GM19452 (cell line): ENCODE measurements at regions not wholly inside any gene's neighbourhood (a gene's known extent, or its start where the extent isn't known, plus 50 kb on each side); places are given as distances from the start of the nearest gene placed in this dataset.
"Not testable (repeated sequence)": the region's sequence is repeated elsewhere in the genome, so short reads cannot be mapped to it uniquely, and the experiment has no call there.

Source experiments
- ATAC-seq: cut with Tn5 transposase; IDR thresholded peaks from one replicate; pipeline ENCODE4 v1.9.1; 2021; ENCODE audit not compliant: unreplicated experiment

DNA sequence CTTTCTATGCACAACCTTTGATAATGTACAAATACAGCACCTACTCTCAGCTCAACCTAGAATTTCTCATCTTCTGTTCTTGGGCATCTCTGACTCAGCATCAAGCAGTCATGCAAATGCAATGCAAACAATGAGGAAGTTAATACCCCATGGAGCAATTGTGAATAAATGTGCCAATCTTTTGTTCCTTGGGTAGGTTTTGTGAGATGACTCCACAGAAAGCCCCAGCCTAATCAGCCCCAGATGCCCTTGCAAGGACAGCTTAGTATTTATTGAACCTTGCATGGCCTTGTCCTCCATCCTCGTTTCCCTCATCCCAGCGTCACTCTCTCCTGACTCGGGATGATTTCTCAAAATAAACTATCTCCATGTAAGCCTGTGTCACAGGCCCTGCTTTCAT is 494.7 kb upstream of the NECTIN3 start:
- no peak for ATAC-seq

GRCh38 chr3:110577854-110578253 is 493.8 kb upstream of the NECTIN3 start:
- no peak for ATAC-seq

DNA sequence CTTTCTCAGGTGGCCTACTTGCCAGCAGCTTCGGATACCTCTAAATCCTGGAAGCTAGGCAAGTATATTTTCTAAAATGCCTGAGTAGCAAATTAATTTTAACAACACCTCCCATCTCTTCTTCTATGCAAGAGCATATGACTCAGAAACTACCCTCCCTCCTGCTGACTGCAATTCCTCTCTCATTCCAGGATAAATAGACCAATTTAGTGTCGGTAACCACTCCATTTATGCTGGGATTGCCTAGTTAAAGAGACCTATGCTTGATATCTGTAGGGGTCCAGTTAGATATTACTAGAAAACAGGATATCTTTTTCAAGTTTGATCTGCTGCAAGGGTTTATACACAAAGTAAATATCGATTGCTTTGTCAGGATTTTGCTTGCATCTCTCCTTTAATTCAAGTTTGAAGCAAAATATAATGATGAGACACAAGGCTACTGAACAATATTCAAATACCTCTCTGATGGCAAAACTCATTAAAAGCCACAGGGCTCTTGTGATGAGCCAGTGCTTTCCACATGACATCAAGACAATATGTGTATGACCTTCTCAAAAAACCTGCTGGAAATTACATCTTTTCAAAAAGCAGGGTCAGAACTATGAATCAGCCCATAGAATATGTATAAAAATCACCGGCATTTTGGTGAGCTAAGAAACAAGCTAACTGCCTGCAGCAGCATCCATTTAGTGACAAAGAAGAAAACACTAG is 491.6 kb upstream of the NECTIN3 start:
- no peak for ATAC-seq

DNA sequence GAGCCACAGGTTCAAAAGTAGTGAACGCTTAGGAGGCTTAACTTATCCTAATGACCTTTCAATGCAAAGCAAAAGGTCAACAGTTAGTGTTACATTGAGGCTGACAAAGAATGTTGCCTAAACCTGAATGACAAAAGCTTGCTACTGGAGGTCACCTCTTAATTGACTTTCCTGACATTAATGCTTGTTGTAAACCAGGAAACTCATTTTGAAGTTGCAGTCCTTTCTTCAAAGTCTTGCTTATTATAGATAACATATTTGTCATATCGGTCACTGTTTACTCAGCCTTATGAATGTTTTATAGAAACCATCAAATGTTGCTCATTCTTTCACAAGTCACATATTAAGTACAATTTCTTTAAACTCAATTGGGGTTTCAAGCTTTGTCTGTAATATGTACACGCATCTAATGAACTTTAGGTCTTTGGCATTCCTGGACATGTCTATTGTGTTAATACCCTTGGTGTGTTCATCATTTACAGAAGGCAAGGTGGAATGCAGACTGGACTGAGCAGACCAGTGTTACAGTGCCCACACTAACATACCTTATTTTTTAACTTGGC is 488.2 kb upstream of the NECTIN3 start:
- ATAC-seq = no peak

- no peak for ATAC-seq
These were observed 482.7 kb upstream of the NECTIN3 start for GRCh38 chr3:110588906-110589305.

DNA sequence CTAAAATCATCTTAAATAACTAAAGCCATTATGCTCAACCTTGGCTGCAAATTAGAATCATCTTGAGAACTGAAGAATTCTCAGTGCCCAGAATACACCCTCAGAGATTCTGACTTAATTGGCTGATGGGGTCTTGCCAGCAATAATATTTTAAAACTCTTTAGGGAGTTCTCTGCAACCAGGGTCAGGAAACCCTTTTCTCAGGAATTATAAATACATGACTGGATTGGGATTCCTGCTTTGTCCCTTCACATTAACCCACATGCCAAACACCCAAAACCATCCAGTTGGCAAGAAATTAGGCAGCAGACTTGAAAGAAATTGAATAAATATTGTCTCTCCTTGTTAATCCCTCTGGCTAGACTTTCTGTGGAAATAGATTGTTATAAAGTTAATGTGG is 482.3 kb upstream of the NECTIN3 start:
- no peak for ATAC-seq

DNA sequence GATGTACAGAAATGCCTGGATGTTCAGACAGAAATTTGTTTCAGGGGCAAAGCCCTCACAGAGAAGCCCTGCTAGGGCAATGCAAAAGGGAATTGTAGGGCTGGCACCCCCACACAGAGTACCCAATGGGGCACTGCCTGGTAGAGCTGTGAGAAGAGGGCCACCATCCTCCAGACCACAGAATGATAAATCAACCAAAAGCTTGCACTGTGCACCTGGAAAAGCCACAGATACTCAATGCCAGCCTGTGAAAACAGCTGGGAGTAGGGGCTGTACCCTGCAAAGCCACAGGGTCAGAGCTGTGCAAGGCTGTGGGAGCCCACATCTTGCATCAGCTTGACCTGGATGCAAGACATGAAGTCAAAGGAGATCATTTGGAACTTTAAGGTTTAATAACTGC is 477.9 kb upstream of the NECTIN3 start:
- no peak for ATAC-seq

GRCh38 chr3:110598847-110599490 is 472.6 kb upstream of the NECTIN3 start:
- no peak for ATAC-seq

DNA sequence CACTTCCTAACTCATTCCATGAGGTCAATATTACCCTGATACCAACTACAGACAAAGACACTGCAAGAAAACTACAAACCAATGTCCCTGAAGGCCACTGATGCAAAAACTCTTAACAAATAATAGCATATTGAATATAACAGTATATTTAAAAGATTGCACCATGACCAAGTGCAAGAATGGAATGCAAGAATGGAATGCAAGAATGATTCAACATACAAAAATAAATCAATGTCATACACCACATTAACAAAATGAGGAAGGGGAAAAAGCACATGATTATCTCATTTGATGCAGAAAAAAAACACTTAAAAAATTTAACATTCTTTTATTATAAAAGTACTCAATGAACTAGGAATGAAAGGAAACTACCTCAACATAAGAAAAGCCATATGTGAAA is 463.1 kb upstream of the NECTIN3 start:
- ATAC-seq = no peak

DNA sequence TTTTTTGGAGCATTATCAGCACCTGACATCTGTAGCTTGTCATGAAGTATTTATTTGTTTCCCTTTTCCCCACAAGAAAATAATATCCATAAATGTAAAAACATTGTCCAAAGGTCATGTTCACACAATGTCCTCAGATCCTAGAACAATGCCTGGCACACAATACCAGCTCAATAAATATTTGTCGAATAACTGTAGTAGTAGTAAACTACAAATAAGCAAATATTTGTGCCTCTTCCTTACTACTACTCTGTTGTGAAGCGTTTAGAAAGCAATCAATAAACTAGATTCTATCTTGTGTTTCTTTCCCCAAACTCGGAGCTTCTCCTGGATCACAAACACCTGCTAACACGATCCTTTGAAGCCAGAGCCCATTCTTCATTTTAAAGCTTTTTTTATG is 459.6 kb upstream of the NECTIN3 start:
- ATAC-seq = no peak

GRCh38 chr3:110614186-110614585 is 457.4 kb upstream of the NECTIN3 start:
- ATAC-seq = no peak

GRCh38 chr3:110615454-110615853 is 456.2 kb upstream of the NECTIN3 start:
- no peak for ATAC-seq

GRCh38 chr3:110618512-110619226 is 452.9 kb upstream of the NECTIN3 start:
- ATAC-seq = no peak

GRCh38 chr3:110620118-110620517 is 451.5 kb upstream of the NECTIN3 start:
- ATAC-seq = no peak

GRCh38 chr3:110623571-110623970 is 448.0 kb upstream of the NECTIN3 start:
- no peak for ATAC-seq

DNA sequence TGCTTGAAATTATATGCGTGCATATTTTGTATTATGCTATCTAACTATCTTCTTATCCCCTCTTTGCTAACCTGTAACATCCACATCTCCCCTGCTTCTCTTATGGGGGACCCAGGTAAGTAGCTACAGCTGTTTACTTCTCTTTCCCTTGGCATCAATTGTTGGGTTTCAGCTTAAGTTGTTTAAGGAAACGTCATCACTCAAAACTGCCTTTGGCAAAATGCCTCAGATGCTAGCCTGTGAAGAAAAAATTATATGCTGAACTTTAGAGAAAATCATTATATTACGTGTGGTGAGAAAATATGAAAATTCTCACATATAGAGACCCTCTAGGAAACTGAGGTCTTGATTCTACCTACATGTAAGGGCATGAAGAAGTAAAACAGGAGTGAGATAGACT is 447.0 kb upstream of the NECTIN3 start:
- no peak for ATAC-seq

DNA sequence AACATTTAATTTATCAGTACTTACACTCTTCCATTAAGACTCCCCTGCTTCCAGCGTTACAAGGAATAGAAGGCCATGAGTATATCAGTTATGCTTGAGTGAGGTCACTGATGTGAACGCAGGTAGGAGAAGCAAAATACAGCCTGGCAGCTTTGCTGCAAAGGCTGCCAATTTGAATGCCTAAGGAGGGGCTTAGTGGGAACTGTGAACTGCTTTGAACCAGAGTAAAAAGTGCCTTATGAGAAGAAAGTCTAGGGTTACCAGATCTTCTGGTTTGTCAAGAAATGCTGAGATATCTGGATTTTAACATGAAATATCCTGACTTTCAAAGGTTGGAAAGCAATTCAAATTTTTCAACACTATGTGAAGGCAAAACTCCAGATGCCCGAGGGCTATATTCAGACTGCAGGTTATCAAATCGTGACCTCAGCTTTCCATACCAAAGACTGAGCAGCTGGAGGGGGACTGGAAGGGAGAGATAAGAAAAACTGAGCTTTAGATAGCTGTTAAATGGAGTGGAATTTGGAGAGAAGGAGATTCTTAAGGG is 446.3 kb upstream of the NECTIN3 start:
- ATAC-seq = no peak

DNA sequence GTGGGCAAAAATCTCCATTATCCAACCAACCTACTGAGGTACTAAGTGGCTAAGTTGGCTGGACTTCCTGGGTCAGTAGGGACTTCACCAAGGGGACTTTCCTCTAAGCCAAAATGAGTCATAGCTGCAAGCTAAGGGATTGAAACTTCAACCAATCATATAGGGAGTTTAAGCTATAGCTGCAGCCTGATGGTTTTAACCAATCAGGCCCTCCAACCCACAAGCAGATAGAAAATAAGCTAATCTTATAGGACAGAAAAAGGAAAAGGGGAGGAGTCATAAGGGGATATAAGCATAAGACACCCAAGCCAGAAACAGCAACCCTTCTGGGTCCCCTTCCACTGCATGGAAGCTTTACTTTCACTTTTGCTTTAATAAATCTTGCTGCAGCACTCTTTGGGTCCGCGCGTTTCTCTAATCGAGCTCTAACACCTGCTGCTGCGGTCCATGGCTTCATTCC is 444.9 kb upstream of the NECTIN3 start:
- ATAC-seq = not testable (repeated sequence)

DNA sequence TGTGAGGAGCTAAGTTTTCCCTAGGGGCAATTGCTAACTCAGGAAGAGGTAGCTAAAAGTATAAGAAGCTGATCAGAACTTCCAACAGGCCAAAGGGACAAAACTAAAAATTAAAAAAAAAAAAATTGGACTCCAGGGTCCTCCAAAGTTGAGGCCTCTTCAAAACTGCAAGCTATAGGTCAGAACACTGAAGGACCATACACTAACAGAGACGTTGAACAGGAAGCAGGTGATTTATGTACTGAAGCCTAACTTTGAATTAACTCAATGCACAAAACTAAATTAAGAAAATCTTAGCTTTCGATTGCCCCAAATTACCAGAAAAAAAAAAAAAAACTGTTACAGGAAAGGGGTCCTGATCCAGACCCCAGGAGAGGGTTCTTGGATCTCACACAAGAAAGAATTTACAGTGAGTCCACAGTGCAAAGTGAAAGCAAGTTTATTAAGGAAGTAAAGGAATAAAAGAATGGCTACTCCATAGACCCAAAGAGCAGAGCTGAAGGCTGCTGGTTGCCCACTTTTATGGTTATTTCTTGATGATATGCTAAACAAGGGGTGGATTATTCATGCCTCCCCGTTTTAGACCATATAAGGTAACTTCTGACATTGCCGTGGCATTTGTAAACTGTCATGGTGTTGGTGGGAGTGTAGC is 442.8 kb upstream of the NECTIN3 start:
- no peak for ATAC-seq

DNA sequence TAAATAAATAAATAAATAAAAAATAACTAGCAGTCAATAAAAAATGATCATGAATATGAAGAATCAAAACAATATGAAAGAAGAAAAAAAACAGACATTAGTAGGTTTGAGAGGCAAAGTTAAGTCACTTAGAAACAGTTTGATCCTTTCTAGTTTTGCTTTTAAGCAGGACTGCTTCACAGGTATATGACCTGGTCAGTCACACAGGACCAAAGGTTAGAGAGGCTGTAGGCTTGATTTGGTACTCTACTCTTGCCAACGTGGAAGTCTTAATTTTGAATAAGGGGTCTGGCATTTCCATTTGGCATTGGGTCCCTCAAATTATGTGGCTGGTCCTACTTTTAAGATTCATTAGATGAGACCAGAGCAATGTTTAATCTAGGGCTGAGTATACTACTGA is 441.7 kb upstream of the NECTIN3 start:
- no peak for ATAC-seq

GRCh38 chr3:110644203-110644602 is 427.4 kb upstream of the NECTIN3 start:
- no peak for ATAC-seq
